Natural killer cell (primary cell): ENCODE measurements at regions not wholly inside any gene's neighbourhood (a gene's known extent, or its start where the extent isn't known, plus 50 kb on each side); places are given as distances from the start of the nearest gene placed in this dataset.

Experiments
- ATAC-seq, 3 donors: fragments of 150-1000 bp in 2 of 3; fragments of 200-7000 bp in 1 of 3; cut with Tn5 transposase; 1 replicate in 1 of 3; 2 replicates in 2 of 3; pipeline ENCODE4 v1.10.0; 2021; ENCODE audit warnings: mild to moderate bottlenecking in 2 of 3, moderate library complexity in 2 of 3
- DNase-seq, 2 donors: peaks; one replicate each; pipeline versions ENCODE4 v3.0.0 to v3.0.0-alpha.2; 2013 to 2021; ENCODE audit warnings: mixed read lengths in 1 of 2
- H3K27ac ChIP-seq: one replicate; pipeline ENCODE4 v1.5.1; 2013; ENCODE audit warnings: mild to moderate bottlenecking, low read length
- H3K27me3 ChIP-seq: one replicate; pipeline ENCODE4 v1.6.1; 2013; ENCODE audit warnings: low read length; ENCODE audit not compliant: control insufficient read depth, insufficient read depth
- H3K36me3 ChIP-seq: one replicate; pipeline ENCODE4 v1.6.1; 2013; ENCODE audit warnings: low read length; ENCODE audit not compliant: control insufficient read depth, insufficient read depth
- H3K4me1 ChIP-seq: one replicate; pipeline ENCODE4 v1.6.1; 2013; ENCODE audit warnings: low read length; ENCODE audit not compliant: control insufficient read depth, insufficient read depth
- H3K4me3 ChIP-seq: one replicate; pipeline ENCODE4 v1.5.1; 2013; ENCODE audit warnings: low read length
- H3K9me3 ChIP-seq: one replicate; pipeline ENCODE4 v1.6.1; 2013; ENCODE audit warnings: low read length; ENCODE audit not compliant: control insufficient read depth, insufficient read depth
- H3K27ac Mint-ChIP-seq, 2 donors: one replicate each; pipeline ENCODE4 v1.8.0; 2022; ENCODE audit warnings: mild to moderate bottlenecking in 2 of 2, mixed read lengths in 2 of 2, moderate library complexity in 1 of 2
- H3K27me3 Mint-ChIP-seq, 2 donors: one replicate each; pipeline ENCODE4 v1.8.0; 2022; ENCODE audit warnings: low read depth in 2 of 2, mixed read lengths in 2 of 2
- H3K36me3 Mint-ChIP-seq: one replicate; pipeline ENCODE4 v1.8.0; 2022; ENCODE audit warnings: mixed read lengths
- H3K4me1 Mint-ChIP-seq, 2 donors: one replicate each; pipeline ENCODE4 v1.8.0; 2022; ENCODE audit warnings: mixed read lengths in 2 of 2
- H3K4me3 Mint-ChIP-seq: one replicate; pipeline ENCODE4 v1.8.0; 2022; ENCODE audit warnings: mild to moderate bottlenecking, moderate library complexity, mixed read lengths
- H3K9me3 Mint-ChIP-seq, 2 donors: one replicate each; pipeline ENCODE4 v1.8.0; 2022; ENCODE audit warnings: mixed read lengths in 2 of 2
- WGBS: methylation state at CpG from one replicate; pipeline ENCODE4 v1.1.7; 2013; ENCODE audit warnings: missing lambda C conversion rate; ENCODE audit not compliant: insufficient coverage; 5-methylcytosine and 5-hydroxymethylcytosine counted together
- intact Hi-C: fragments of 100-400 bp; cut with micrococcal nuclease; formaldehyde crosslinking; loops from one replicate; pipeline ENCODE4 v1.14.2; 2022
- TF ChIP-seq, protein P1 (sequence below): fragments of 200-600 bp; IDR thresholded peaks from one replicate; pipeline ENCODE4 v1.8.0; 2022; ENCODE audit warnings: antibody characterized with exemption

- no peak for DNase-seq
- H3K4me1 ChIP-seq, result no peaks in the 10 kb centered on the region
- no peaks in the 10 kb centered on the region for H3K27me3 ChIP-seq
- TF ChIP-seq, protein P1, sequence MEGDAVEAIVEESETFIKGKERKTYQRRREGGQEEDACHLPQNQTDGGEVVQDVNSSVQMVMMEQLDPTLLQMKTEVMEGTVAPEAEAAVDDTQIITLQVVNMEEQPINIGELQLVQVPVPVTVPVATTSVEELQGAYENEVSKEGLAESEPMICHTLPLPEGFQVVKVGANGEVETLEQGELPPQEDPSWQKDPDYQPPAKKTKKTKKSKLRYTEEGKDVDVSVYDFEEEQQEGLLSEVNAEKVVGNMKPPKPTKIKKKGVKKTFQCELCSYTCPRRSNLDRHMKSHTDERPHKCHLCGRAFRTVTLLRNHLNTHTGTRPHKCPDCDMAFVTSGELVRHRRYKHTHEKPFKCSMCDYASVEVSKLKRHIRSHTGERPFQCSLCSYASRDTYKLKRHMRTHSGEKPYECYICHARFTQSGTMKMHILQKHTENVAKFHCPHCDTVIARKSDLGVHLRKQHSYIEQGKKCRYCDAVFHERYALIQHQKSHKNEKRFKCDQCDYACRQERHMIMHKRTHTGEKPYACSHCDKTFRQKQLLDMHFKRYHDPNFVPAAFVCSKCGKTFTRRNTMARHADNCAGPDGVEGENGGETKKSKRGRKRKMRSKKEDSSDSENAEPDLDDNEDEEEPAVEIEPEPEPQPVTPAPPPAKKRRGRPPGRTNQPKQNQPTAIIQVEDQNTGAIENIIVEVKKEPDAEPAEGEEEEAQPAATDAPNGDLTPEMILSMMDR, result no peak
- peaks cover 8% of the 10 kb centered on the region for H3K36me3 Mint-ChIP-seq
- intact Hi-C loops, result no loop called here
- no peak overlapping the region for H3K4me3 ChIP-seq
- no peaks in the 10 kb centered on the region for H3K27me3 Mint-ChIP-seq
- no peak for ATAC-seq
- H3K4me1 Mint-ChIP-seq, result no peaks in the 10 kb centered on the region
- peaks cover 7% of the 10 kb centered on the region for H3K9me3 ChIP-seq
- H3K36me3 ChIP-seq, result no peaks in the 10 kb centered on the region
- H3K9me3 Mint-ChIP-seq, result peaks cover 8 to 21% of the 10 kb centered on the region in 2 donors
- 66% methylated on average over 4 of the region's 5 CpGs for WGBS
- H3K27ac ChIP-seq, result no peak overlapping the region
- no peak overlapping the region for H3K4me3 Mint-ChIP-seq
- no peak overlapping the region for H3K27ac Mint-ChIP-seq
Measured at GRCh38 chr1:187626056-187626455, 797.3 kb downstream of the PLA2G4A start.

DNA sequence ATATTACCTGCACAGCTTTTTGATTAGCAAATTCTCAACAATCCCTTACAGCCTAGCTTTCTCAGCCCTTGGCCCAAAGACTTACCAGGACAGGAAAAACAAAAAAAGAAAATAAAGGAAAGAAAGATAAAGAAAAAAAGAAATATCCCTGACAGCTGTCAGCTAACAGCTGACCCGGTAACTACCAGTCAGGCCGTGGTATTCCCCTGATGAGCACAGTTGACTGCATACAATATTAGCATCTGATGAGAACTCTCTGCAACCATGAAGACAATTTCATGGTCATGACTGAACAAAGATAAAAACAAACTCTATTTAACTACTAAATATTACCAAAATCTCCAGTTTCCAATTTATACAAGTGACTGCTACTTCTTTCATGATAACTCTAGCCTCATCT is 798.8 kb downstream of the PLA2G4A start:
- ATAC-seq (no peak), DNase-seq (no peak)
- Mint-ChIP-seq H3K4me3 (no peak overlapping the region), H3K27me3 (no peaks in the 10 kb centered on the region), H3K27ac (no peak overlapping the region), H3K9me3 (peaks cover 10 to 25% of the 10 kb centered on the region in 2 donors), H3K4me1 (no peaks in the 10 kb centered on the region), H3K36me3 (peaks cover 8% of the 10 kb centered on the region)
- peaks cover 15% of the 10 kb centered on the region for H3K9me3 ChIP-seq
- H3K4me1 ChIP-seq, result no peaks in the 10 kb centered on the region
- 92% methylated on average over 2 of the region's 2 CpGs for WGBS
- no peak overlapping the region for H3K4me3 ChIP-seq
- H3K27me3 ChIP-seq, result no peaks in the 10 kb centered on the region
- intact Hi-C loops, result no loop called here
- no peak overlapping the region for H3K27ac ChIP-seq
- TF ChIP-seq, protein P1, result no peak
- no peaks in the 10 kb centered on the region for H3K36me3 ChIP-seq

GRCh38 chr1:187629075-187629474 is 800.3 kb downstream of the PLA2G4A start:
- Histone ChIP-seq H3K36me3 (no peaks in the 10 kb centered on the region), H3K4me3 (no peak overlapping the region), H3K27me3 (no peaks in the 10 kb centered on the region), H3K27ac (no peak overlapping the region), H3K4me1 (no peaks in the 10 kb centered on the region), H3K9me3 (peaks cover 15% of the 10 kb centered on the region)
- ATAC-seq, result no peak
- TF ChIP-seq, protein P1, result no peak
- Mint-ChIP-seq H3K4me1 (no peaks in the 10 kb centered on the region), H3K27me3 (no peaks in the 10 kb centered on the region), H3K4me3 (no peak overlapping the region), H3K36me3 (peaks cover 8% of the 10 kb centered on the region), H3K9me3 (peaks cover 10 to 27% of the 10 kb centered on the region in 2 donors), H3K27ac (no peak overlapping the region)
- intact Hi-C loops, result no loop called here
- no peak for DNase-seq

DNA sequence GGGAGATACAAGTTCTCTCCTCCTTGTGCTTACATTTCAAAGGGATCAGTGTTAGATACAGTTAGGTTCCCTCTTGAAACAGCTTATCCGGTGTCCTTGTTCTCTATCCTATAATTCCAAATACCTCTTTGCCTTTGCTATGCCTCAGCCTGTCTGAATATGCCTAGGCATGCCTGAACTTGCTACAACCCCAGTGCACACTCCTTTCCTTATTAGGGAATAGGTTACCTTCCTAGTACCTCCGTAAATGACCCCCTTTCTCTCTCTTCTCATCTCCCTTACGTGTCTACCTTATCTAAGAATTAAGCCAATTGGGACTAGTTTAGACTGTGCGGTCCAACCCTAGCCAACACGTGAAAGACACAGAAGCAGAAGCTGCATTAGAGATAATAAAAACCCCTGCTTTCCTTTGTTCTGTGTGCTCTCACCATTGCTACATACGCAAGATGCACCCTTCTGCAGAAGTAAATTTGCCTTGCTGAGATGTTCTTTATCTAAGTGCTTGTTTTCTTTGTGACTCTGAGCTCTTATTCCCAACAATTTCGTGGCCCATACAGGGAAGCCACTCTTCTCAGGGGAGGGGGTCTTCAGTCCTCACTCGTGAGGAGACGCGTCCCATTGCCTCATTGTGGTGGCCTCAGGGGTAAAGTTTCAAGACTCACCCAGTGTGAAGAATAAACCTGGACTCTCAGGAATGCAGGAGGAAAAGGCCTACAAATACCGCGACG is 802.1 kb downstream of the PLA2G4A start:
- DNase-seq, result no peak
- Mint-ChIP-seq H3K9me3 (peaks cover 16 to 29% of the 10 kb centered on the region in 2 donors), H3K27ac (no peak overlapping the region), H3K4me1 (no peaks in the 10 kb centered on the region), H3K4me3 (no peak overlapping the region), H3K27me3 (no peaks in the 10 kb centered on the region), H3K36me3 (peaks cover under 1% of the 10 kb centered on the region)
- 92% methylated on average over 13 of the region's 13 CpGs for WGBS
- Histone ChIP-seq H3K27me3 (no peaks in the 10 kb centered on the region), H3K4me3 (no peak overlapping the region), H3K4me1 (no peaks in the 10 kb centered on the region), H3K36me3 (no peaks in the 10 kb centered on the region), H3K9me3 (peaks cover 15% of the 10 kb centered on the region), H3K27ac (no peak overlapping the region)
- intact Hi-C loops, result no loop called here
- no peak for ATAC-seq
- TF ChIP-seq, protein P1, result no peak
